Cardiac septum (tissue), 1 donor: ENCODE measurements at regions not wholly inside any gene's neighbourhood (a gene's known extent, or its start where the extent isn't known, plus 50 kb on each side); places are given as distances from the start of the nearest gene placed in this dataset.
"Not testable (repeated sequence)": the region's sequence is repeated elsewhere in the genome, so short reads cannot be mapped to it uniquely, and the experiment has no call there.

Experiments
- DNase-seq: peaks from one replicate; pipeline ENCODE4 v3.0.0-alpha.2; 2020; ENCODE audit warnings: low spot score
- intact Hi-C: fragments of 100-400 bp; cut with DNase I; formaldehyde crosslinking; loops from one replicate; pipeline ENCODE4 v1.14.0; 2022
- donor health status: DM: no; HTN: no; CAD: no.

- no peak for DNase-seq
- intact Hi-C loops, result no loop called here
These were observed 687.6 kb upstream of the MEF2C start for GRCh38 chr5:89570557-89570956.

- intact Hi-C loops, result no loop called here
- DNase-seq, result no peak
These were observed 683.4 kb upstream of the MEF2C start for GRCh38 chr5:89566340-89566739.

- intact Hi-C loops, result no loop called here
- DNase-seq, result no peak
These were observed 677.7 kb upstream of the MEF2C start for GRCh38 chr5:89560696-89561095.

- intact Hi-C loops, result no loop called here
These were observed 673.4 kb upstream of the MEF2C start for GRCh38 chr5:89556215-89556913.

GRCh38 chr5:89546657-89547056 is 663.7 kb upstream of the MEF2C start:
- intact Hi-C loops, result no loop called here
- no peak for DNase-seq

More at GRCh38 chr5:89556215-89556913, 673.4 kb upstream of the MEF2C start:
- DNase-seq, result no peak

GRCh38 chr5:89545626-89546025 is 662.6 kb upstream of the MEF2C start:
- intact Hi-C loops, result no loop called here
- no peak for DNase-seq

GRCh38 chr5:89545076-89545475 is 662.1 kb upstream of the MEF2C start:
- DNase-seq, result no peak
- intact Hi-C loops, result no loop called here

GRCh38 chr5:89542736-89543135 is 659.8 kb upstream of the MEF2C start:
- no peak for DNase-seq
- intact Hi-C loops, result no loop called here

GRCh38 chr5:89537800-89538199 is 654.8 kb upstream of the MEF2C start:
- intact Hi-C loops, result no loop called here
- no peak for DNase-seq

GRCh38 chr5:89536020-89536419 is 653.0 kb upstream of the MEF2C start:
- DNase-seq, result no peak
- intact Hi-C loops, result no loop called here

GRCh38 chr5:89535411-89535810 is 652.4 kb upstream of the MEF2C start:
- DNase-seq, result no peak

GRCh38 chr5:89534331-89534730 is 651.3 kb upstream of the MEF2C start:
- no peak for DNase-seq

More at GRCh38 chr5:89535411-89535810, 652.4 kb upstream of the MEF2C start:
- intact Hi-C loops, result no loop called here

GRCh38 chr5:89524785-89525184 is 641.8 kb upstream of the MEF2C start:
- no peak for DNase-seq
- intact Hi-C loops, result no loop called here

More at GRCh38 chr5:89534331-89534730, 651.3 kb upstream of the MEF2C start:
- intact Hi-C loops, result no loop called here

- intact Hi-C loops, DNase-seq: not testable (repeated sequence)
These were observed 640.9 kb upstream of the MEF2C start for GRCh38 chr5:89523867-89524266.

- intact Hi-C loops, result no loop called here
- no peak for DNase-seq
These were observed 637.8 kb upstream of the MEF2C start for GRCh38 chr5:89520771-89521170.

GRCh38 chr5:89513299-89514044 is 630.5 kb upstream of the MEF2C start:
- intact Hi-C loops, result no loop called here
- no peak for DNase-seq

GRCh38 chr5:89504051-89504450 is 621.1 kb upstream of the MEF2C start:
- intact Hi-C loops, result no loop called here
- DNase-seq, result no peak

GRCh38 chr5:89499787-89500186 is 616.8 kb upstream of the MEF2C start:
- intact Hi-C loops, result no loop called here
- DNase-seq, result no peak

GRCh38 chr5:89498699-89499098 is 615.7 kb upstream of the MEF2C start:
- intact Hi-C loops, result no loop called here
- DNase-seq, result no peak

- DNase-seq, result no peak
- intact Hi-C loops, result no loop called here
These were observed 610.4 kb upstream of the MEF2C start for GRCh38 chr5:89493414-89493813.

- intact Hi-C loops, result no loop called here
- DNase-seq, result no peak
These were observed 602.0 kb upstream of the MEF2C start for GRCh38 chr5:89484962-89485361.
